ENCODE measurements at regions not wholly inside any gene's neighbourhood (a gene's known extent, or its start where the extent isn't known, plus 50 kb on each side); places are given as distances from the start of the nearest gene placed in this dataset.

DNA sequence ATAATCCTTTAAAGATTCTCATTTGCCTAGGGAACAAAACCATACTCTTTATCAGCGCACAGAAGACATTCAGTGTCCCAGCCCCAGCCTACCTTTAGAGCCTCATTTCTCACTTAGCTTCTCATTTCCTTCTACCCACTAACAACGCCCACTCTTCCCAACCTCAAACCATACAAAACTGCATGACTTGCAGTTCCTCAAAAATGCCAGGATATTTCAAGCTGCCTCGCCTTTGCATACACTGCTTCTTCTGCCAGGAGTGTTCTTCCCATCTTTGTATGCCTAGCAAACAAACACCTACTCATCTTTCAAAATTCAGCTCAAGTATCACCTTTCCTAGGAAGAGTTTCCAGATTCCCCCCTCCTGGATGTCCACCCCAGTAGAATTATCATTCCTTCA is 129.9 kb upstream of the ADGRL3 start:
- DNase-seq, result no peak

DNA sequence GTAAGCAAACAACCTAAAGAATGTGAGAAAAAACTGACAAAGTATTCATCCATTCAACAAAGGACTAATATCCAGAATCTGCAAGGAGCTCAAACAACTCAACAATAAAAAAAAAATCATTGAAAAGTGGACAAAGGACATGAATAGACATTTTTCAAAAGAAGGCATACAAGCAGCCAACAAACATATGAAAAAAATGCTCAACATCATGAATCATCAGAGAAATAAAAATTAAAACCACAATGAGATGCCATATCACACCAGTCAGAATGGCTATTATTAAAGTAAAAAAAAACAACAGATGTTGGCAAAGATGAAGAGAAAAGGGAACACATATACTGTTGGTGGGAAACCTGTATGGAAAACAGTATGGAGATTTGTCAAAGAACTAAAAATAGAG is 120.7 kb upstream of the ADGRL3 start:
- DNase-seq, result no peak

- no peak for DNase-seq
Observed at GRCh38 chr4:61079976-61080375, 120.2 kb upstream of the ADGRL3 start.

DNA sequence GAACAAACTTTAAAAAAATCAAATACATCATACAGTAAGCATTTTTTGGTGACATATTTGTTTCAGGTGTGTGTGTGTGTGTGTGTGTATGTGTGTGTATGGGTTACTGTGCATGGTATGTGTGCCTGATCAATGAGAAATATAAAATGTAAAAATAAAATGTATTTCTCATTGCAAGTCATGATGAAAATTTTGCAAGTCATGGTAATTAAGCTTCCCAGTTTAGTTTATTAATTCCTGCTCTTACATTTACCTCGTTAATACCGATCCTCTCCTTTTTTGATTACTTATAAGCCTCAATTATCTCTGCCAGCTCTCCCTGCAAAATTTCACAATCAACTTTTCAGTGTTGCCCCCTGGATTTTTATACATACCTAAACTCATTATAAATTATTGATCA is 114.6 kb upstream of the ADGRL3 start:
- no peak for DNase-seq

- DNase-seq, result no peak
Observed at GRCh38 chr4:61086357-61086756, 113.8 kb upstream of the ADGRL3 start.

DNA sequence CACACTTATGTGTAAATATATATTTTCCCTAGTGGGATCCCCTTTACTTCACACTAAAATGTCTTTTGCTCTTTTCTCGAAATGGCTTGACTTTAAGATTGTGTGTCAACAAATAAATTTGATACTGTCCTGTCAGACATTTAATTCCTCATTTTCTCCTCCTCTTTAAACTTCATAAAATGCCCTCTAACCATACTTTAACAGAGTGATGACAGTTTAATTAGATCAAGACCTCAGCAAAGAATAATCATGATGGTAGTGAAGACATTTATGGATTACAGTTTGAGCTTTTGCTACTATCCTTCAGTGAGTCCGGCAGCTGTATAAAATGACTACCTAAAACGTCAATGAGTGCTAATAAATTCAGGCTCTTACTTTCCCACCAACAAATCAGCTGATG is 113.1 kb upstream of the ADGRL3 start:
- DNase-seq, result no peak

DNA sequence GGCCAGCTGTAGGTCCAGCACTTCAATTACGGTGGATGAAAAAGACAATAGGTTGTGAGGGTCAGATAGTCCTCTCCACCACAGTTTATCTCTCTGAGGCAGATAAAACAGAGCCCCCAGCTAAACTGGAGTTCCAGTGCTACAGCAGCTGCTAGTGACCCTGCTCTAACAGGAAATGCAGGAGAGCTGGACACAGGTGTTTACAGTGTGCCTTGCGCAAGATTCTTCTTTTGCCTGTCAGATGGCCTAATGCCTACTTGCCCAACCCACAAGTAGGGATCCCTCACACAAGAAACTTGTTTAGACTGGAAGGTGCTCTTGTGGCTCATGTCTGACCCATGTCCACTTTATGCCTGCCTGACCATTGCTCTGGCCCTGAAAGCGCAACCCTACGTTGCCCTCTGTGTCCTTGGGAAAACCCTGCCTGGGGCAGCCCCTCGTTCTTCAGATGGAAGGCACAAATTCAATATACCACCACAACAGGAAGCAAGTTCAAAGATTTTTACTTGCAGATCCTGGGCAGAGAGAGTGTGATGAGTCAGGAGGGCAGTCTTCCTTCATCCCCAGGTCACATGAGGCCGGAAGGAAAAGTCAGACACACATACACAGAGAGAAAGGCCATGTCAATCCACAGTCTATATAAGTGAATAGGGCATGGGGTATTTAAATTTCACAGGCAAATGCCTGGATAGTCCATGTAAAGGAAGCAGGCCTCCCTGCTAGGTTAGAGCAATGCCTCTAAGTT is 105.1 kb upstream of the ADGRL3 start:
- no peak for DNase-seq

GRCh38 chr4:61128682-61129081 is 71.4 kb upstream of the ADGRL3 start:
- no peak for DNase-seq

DNA sequence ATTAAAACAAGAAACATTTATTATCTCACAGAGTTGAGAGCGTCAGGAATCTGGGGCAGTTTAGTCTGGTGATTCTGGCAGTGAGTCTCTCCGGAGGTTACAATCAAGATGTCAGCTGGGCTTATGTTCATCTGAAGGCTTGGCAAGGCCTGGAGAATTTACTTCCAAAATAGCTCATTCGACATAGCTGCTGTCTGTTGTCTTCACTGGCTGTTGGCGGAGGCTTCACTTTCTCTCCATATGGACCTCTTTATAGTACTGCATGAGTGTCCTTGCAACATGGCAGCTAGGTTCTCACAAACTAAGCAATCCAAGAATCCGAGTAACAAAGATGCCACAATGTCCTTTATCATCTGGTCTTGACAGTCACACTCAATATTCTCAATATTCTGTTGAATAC is 70.2 kb upstream of the ADGRL3 start:
- DNase-seq, result no peak

GRCh38 chr4:61143461-61143860 is 56.7 kb upstream of the ADGRL3 start:
- no peak for DNase-seq

DNA sequence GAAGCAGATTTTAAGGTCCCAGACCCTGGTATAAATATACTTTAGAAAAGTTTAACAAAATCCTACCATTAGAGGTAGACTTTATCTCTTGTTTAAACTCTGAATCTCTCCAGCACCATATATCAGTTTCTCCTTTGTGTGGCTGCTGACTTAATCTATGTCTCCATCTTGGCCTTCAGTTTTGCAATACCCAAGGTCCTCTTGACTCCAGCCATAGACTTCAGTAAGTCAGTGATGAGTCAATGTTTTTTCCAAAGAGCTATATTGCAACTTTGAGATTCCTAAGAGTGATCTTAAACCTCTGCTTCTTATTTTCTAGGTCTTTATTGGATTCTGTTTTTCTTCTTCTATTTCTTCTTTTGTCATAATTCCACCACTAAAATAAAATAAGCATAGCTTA is 50.8 kb upstream of the ADGRL3 start:
- DNase-seq, result no peak
